ENCODE measurements at regions not wholly inside any gene's neighbourhood (a gene's known extent, or its start where the extent isn't known, plus 50 kb on each side); places are given as distances from the start of the nearest gene placed in this dataset.

DNA sequence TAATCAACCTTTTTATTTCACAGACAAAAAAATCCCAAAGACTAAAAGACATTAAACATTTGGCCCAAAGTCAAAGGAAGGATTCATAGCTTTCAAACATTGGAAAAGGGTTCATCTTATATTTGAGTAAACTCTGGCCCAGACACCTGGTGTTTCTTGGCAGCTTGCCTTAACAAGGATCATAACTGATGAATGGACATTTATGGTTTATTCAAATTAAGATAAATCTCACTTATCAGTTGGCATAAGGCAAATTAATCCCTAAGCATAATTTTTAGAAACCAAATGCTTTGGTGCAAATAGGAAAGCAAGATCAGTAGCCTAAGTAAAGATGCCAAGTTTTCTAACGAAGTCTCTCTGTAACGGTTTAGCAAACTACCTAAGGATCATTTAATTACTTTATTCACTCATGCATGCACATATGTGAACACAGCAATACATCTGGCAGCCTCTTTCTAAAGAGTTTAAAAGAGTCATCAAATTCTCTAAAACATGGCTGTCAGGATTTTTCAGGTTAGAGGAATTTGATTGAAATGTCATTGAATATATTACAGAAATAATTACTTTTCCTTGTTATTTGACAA, 323.4 kb upstream of the RBMS1 start:
- TF ChIP-seq ZNF274 (IDR thresholded peaks at IDR 0.05; ENCODE audit: low read depth, low read length) (no peak), YY1 (IDR thresholded peaks at IDR 0.05; ENCODE audit: insufficient read depth, insufficient read length) (no peak)
